NCI-H2081 (cell line): ENCODE measurements at regions not wholly inside any gene's neighbourhood (a gene's known extent, or its start where the extent isn't known, plus 50 kb on each side); places are given as distances from the start of the nearest gene placed in this dataset.
"Not testable (repeated sequence)": the region's sequence is repeated elsewhere in the genome, so short reads cannot be mapped to it uniquely, and the experiment has no call there.

ENCODE experiments used
- DNase-seq, 2 experiments: peaks; one replicate each; lab custom pipeline; 2025; lab: John Stamatoyannopoulos, UW

DNA sequence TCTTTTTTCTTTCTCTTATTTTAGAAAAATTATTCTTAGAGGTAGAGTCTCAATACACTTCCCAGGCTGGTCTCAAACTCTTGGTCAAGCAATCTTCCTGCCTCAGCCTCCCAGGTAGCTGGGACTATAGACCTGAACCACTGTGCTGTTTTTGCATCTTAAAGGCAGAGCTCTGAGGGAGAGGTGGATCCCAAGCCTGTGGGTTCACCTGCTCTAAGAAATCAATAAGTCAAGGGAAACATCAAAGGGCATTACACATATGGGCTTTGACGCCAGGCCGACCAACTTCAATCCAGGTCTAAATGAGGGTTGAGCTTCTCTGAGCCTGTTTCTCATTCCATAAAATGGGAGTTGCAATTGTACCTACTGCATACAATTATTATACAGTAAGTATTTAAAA is 223.9 kb downstream of the LY86 start:
- DNase-seq, result no peak

DNA sequence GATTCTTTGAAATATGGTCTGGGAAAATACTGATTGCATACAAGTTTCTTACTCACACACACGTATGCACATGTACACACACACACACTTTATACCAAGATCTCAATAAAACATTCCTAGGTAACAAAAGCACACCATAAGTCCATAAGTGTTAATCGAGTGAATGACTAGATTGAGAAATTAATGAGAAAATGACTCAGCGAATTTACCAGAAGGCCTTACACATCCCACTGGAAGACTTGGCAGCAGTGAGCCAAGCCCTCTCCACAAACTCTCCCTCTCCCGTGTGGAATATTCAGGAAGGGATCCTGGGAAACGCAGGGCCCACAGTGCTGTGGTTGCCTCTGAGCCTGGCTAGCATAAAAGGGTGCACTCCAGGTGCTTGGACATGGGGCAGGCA is 227.2 kb downstream of the LY86 start:
- DNase-seq, result no peak

DNA sequence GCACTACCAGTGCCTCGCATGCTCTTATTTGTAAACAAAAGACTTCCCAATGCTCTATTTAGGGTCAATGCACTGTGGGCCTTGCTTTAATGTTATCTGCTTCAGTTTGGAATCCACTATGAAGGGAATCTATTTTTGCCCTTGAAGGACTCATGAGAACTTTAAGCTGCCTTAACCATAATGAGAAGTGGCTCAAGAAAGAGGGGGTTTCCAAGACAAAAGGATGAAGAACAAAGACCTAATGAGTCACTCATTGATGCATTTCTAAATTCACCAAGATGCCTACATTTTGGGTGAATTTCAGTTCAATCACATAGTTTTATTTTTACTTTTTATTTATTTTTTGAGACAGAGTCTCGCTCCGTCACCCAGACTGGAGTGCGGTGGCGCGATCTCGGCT is 228.2 kb downstream of the LY86 start:
- DNase-seq, result no peak

- no peak for DNase-seq
Observed at GRCh38 chr6:6818078-6818639, 229.6 kb downstream of the LY86 start.

DNA sequence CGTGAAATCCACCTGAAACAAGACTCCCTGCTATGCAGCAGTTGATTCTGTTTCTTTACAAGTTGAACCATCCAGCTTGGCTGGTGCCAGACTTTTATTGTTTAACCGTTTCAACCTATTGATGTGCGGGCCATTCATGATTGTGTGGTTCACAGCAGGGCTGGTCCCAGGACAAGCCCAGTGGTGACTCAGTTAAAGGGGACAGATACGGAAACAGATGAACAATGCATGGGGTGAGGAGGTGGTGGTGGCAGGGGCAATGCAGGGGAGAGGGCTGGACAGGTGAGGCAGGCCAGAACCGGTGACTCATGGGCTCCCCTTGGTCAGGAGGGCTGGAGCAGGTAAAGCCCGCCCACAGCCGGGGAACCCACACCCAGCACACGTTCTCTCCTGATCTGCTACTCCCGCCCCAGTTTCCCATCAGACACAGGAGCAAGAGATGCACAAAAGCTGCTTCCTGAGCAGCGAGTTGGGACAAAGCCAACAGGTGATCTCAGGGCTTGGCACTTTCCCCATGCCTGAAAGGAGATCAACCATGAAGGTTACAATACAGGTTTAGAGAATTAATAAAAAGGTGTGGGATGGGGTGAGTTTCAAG is 232.2 kb downstream of the LY86 start:
- peak; percentile 65 to 87 for DNase-seq

- DNase-seq, result no peak
Observed at GRCh38 chr6:6821639-6822261, 233.2 kb downstream of the LY86 start.

DNA sequence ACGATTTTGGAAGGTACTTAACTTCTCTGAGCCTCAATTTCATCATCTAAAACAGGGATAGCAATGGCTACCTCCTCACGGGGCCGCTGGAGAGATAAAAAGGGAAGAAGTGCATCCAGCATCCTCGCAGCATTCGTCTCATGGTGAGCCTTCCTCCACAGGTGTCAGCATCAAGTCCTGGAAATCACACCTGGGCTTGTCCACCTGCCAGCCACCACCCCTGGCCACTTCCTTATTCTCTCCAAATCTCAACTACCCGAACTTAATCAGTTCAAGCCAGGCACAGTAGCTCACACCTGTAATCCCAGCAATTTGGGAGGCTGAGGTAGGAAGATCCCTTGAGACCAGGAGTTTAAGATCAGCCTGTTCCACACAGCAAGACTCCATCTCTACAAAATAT is 234.5 kb downstream of the LY86 start:
- DNase-seq, result no peak

DNA sequence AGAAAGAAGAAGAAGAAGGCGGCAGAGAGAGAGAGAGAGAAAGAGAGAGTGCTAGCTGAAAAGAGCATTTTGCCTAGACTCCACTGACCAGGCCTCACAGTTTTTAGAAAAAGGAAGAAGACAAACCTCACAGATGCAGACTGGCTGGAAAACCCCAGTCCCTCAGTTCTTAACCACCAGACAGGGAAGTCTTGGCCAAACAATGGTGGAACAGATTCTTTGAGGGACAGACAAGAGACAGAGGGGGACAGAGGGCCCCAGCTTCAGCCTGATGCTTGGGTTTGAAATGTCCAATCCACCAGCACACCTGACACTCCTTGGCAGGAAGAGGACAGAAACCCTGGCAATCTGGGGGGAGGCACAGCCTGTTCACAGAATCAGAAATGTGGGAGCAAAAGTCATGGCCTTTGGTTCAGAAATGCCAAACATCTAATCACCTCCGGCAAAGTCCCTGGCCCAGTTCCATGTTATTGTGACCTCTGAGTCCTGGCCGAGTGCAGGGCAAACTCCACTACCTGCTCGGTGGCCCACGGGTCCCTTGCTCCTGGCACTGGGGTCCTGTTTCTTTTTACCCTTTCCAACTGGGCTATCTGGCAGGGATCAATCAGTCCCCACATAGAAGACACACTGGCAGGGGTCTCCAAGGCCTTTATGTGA is 235.2 kb downstream of the LY86 start:
- DNase-seq, result no peak

DNA sequence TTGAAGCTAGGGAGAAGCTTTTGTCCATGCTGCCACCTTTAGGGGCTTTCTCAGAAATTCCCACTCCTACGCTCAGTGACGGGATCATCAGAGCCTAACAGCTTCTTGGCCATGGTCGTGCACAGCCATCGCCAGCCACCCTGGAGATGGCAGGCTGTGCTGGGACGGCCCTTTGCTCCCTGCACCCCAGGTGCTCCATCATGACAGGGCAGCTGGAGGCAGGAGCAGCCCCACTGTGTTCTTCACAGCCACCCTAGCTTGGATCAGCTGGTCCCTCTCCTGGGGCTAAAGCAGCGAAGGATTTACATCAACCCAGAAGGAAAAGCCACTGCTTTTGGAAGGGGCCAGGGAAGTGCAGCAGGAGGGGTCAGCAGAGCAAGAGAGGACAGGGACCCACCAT is 235.9 kb downstream of the LY86 start:
- no peak for DNase-seq

- no peak for DNase-seq
Observed at GRCh38 chr6:6825193-6825784, 236.8 kb downstream of the LY86 start.

DNA sequence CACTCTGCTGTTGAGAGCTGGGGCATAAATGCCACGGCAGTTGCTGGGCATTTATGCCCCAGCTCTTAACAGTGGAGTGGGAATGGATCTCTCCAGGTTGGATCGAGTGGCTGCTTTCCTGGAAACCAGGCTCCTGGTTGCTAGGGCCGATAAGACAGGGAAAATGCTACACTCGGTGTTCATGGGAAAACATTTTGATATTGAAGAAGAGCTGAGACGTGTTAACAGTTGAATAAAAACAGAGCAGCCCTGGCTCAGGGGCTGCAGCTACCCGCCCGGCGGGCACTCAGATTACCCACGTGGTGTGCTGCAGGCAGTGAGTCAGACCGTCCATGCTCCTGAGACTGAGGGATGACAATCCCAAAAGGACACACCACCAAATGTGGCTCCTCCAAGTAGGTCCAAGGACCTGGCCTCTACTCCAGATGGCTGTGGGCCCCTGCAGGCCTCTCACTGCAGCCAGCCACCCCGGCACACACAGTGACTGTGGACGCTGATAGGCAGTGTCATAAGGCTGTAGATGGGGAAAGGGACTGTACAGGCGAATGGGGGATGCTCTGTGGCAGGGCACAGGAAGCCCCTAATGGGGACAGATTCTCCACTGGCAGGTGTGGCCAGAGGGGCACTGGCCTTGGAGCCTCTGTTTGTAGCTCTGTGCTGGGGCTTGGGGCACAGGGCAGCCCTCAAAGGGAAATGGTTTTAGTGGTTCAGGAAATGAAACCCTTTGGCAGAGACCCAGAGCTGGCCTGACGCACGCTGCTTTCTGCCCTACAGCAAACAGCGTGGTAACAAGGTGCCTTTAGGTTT is 237.8 kb downstream of the LY86 start:
- DNase-seq, result no peak

GRCh38 chr6:6826961-6827360 is 238.4 kb downstream of the LY86 start:
- no peak for DNase-seq

DNA sequence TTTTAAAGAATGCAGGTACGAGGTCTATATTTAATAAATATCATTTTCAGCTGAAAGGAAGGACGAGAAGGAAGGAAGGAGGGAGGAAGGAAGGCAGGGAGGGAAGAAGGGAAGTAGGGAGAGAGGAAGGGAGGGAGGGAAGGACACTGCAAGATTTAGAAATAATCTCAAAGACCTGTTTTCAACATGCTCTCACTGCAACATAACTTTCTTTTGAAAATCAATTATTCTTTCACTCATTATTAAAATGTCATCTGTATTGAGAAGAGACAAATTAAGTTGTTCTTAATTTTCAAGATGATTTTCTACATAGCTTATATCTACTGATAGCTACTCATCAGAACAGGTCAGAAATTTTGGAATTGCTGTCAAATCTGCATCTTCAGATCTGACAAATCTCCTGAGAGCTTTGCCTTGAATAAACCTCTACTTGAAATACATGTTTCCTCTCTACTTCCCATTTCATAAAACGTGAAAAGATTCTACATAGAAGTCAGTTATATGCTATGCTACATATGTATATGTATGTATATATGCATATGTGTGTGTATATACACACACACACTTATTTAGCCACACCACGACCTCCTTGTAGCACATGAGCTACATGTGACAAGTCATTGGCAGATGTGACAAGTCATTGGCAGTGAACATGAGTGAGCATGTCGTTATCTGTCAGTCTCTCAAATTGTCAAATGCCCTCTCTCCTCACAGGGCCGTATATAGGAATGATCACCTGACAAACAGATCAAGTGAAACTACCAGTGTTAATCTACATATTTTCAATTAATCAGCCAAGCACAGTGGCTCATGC is 241.6 kb downstream of the LY86 start:
- no peak for DNase-seq

GRCh38 chr6:6830686-6831063 is 242.2 kb downstream of the LY86 start:
- DNase-seq, result not testable (repeated sequence)

GRCh38 chr6:6832439-6832838 is 243.9 kb downstream of the LY86 start:
- DNase-seq, result no peak

- DNase-seq, result peak; percentile 19 to 57
Observed at GRCh38 chr6:6834356-6835222, 246.1 kb downstream of the LY86 start.

GRCh38 chr6:6835223-6835503 is 246.6 kb downstream of the LY86 start:
- no peak for DNase-seq

GRCh38 chr6:6836609-6837406 is 248.3 kb downstream of the LY86 start:
- no peak for DNase-seq

DNA sequence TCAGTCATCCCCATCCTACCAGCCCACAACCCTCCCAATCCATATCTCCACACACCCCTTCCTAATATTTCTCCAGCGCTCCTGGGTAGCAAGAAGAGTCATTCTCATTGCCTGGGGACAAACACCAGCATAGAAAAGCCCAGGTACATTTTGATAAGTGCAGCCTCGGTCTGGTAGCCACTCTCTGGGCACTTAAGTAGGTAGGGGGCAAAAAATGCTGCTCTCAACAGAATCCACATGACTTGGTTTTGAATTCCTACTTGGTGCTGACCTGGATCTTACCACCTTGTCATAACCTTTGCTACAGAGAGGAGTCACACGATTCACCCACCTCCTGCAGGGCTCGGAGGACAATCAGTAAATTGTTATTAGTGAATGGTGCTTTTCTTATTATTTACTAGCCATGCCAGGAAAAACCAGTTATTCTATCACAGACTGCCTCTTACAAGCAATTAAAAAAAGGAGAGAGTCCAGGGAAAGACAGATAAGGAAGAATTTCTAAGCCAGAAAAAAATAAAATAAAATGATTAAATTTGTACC is 249.1 kb downstream of the LY86 start:
- DNase-seq, result no peak
